EL (cell line): ENCODE measurements at regions not wholly inside any gene's neighbourhood (a gene's known extent, or its start where the extent isn't known, plus 50 kb on each side); places are given as distances from the start of the nearest gene placed in this dataset.
A peak's percentile ranks its signal among the peaks of the same experiment; 100 is the strongest.

ENCODE experiments used
- DNase-seq: peaks from one replicate; pipeline ENCODE4 v3.0.0-alpha.2; 2016

DNA sequence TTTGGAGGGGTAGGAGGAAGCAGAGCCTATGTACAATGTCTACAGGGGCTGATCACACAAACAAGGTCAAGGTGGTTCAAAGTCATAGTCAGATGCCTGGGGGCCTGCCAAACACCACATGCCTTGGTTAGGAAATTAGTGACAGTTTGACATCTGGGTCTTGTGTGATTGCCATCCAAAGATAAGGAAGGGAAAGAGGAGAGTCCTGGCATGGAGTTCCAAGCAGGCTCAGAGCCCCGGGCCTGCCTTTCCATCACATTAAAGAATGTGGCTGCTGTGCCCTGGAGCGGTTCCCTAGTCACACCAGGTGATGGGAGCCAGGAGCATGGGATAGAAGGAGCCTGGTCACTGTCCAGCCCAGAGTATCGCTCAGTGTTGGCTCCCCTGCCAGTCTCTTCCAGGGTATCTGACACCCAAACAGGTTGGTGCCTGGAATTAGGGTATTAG is 53.6 kb upstream of the BCL2L14 start:
- no peak for DNase-seq

DNA sequence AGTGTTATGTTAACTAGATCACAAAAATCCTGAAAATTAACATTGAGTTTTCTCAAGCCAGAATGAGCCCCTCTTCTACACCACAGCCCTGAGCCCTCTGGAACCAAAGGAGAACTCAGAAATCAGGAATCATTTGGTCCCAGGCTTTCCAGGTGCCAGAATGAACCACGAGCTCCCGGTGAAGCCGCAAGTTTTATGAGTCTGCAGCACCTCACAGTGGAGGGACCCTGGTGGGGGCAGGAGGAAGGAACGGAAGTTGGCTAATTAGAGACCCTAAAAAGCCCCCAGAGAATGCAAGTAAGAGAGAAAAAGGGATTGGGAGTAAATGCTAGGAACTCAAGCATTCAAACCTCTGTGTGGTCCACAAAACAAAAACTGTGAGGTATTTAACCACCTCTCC is 52.9 kb upstream of the BCL2L14 start:
- no peak for DNase-seq

DNA sequence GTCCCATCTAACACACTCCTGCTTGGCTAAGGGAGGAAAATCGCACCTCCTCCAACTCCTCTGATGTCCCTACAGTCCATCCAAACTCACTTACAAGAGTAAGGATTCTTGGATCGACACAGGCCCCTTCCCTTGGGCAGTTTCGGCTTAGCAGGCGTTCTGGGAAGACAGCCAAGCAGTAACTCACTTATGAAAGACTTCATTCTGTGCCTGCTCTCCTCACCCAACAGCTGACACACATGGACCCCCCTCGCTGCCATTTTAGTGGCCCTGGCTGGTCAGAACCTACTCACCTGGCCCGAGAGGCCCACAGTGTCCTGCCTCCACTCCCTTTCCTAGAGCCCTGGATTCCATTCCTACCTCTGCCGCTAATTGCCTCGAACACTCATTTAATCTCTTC is 52.3 kb upstream of the BCL2L14 start:
- DNase-seq, result peak; percentile 29

DNA sequence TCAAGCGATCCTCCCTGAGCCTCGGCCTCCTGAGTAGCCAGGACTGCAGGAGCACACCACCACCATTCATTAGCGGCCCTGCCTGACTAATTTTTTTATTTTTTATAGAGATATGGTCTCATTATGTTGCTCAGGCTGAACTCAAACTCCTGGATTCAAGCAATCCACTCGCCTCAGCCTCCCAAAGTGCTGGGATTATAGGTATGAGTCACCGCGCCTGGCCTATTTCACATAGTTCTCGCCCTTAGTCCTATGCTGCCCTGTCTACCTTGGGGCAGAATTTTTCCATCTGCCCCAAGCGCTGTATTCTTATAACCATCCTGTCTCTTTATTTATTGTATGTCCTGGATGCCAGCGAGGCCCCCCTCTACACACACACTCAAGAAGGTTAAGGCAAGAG is 50.9 kb upstream of the BCL2L14 start:
- no peak for DNase-seq

DNA sequence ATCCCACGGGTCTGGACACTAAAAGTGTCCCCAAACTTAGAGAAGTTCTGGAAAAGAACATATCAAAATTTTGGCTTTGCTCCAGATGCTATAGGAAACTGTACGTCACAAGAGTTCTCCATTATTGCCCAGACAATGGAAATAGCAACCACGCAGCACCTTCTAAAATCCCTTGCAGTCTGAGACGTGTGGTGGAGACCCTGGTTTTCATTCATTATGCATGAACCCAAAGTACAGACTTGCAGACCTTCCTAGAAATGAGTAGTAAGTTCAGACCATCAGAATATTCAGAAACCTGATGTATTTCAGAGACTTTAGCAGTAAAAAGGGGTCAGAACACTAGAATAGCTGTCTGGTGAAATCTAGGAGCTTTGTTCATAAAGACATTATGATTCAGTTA is 50.0 kb upstream of the BCL2L14 start:
- no peak for DNase-seq
